ENCODE measurements at regions not wholly inside any gene's neighbourhood (a gene's known extent, or its start where the extent isn't known, plus 50 kb on each side); places are given as distances from the start of the nearest gene placed in this dataset.

DNA sequence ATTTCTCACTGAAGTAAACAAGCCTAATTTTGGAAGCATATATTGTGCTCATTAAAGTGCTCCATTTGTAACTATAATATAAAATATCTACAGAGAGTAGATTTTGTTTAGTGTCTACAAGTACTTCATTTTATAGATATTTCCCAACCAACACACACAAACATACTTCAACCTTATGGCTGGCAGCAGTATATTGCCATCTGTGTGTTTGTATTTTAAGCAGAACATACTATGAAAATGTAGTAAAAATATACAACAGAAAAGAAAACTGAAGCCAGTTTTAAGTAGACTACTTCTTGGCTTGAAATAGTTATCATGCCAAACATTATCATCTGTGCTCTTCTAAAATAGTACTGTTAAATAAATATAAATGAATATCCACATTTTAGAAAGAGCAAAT, 821.9 kb downstream of the DACH1 start:
- Histone ChIP-seq H3K9ac (ENCODE audit: low read depth, low read length, poor library complexity, severe bottlenecking) (no peak overlapping the region), H3K9me3 (ENCODE audit: insufficient read depth, low read depth, low read length) (no peaks in the 10 kb centered on the region), H3K9me2 (replicated peaks; ENCODE audit: low read depth, low read length) (no peaks in the 10 kb centered on the region), H3K4me2 (ENCODE audit: low read depth, low read length, poor library complexity, severe bottlenecking) (no peak overlapping the region), H2AFZ (ENCODE audit: low read length) (no peak overlapping the region), H3K4me1 (ENCODE audit: insufficient read depth, low read length, poor library complexity, severe bottlenecking) (no peaks in the 10 kb centered on the region), H3K79me2 (ENCODE audit: insufficient read depth, low read length) (no peaks in the 10 kb centered on the region), H3K36me3 (ENCODE audit: insufficient read depth, low read length) (no peaks in the 10 kb centered on the region), H4K20me1 (ENCODE audit: insufficient read depth, low read length, poor library complexity, severe bottlenecking) (no peaks in the 10 kb centered on the region), H3F3A (ENCODE audit: low read depth) (no peaks in the 10 kb centered on the region), H3K27me3 (ENCODE audit: insufficient read depth, low read length, poor library complexity, severe bottlenecking) (no peaks in the 10 kb centered on the region), H3K4me3 (ENCODE audit: low read length, poor library complexity, severe bottlenecking) (no peak overlapping the region)
- TF ChIP-seq EZH2phosphoT487 (IDR thresholded peaks at IDR 0.05; ENCODE audit: borderline replicate concordance): no peak
- TF ChIP-seq, protein P1, sequence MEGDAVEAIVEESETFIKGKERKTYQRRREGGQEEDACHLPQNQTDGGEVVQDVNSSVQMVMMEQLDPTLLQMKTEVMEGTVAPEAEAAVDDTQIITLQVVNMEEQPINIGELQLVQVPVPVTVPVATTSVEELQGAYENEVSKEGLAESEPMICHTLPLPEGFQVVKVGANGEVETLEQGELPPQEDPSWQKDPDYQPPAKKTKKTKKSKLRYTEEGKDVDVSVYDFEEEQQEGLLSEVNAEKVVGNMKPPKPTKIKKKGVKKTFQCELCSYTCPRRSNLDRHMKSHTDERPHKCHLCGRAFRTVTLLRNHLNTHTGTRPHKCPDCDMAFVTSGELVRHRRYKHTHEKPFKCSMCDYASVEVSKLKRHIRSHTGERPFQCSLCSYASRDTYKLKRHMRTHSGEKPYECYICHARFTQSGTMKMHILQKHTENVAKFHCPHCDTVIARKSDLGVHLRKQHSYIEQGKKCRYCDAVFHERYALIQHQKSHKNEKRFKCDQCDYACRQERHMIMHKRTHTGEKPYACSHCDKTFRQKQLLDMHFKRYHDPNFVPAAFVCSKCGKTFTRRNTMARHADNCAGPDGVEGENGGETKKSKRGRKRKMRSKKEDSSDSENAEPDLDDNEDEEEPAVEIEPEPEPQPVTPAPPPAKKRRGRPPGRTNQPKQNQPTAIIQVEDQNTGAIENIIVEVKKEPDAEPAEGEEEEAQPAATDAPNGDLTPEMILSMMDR (conservative IDR thresholded peaks at IDR 0.05; ENCODE audit: low read length): no peak

DNA sequence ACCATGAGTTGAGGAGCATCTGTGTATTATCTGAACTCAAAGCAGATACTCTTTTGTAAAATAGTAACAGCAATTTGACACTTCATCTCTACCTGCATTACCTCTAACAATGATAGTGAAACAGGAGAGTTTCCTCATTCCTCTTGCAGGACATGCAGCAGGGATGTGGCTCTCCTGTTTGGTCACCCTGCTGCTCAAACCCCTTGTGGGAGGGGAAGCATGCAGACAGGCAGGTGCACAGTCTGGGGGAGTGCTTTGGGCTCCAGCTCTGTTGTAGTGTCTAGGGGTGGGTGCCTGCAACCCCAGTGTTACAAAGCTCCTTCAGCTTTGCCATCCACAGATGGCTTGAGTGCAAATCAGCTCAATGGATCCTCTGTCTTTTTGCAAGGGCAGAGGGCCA, 827.6 kb downstream of the DACH1 start:
- no peaks in the 10 kb centered on the region for H3K9me3 ChIP-seq (ENCODE audit: insufficient read depth, low read depth, low read length)
- TF ChIP-seq EZH2phosphoT487 (IDR thresholded peaks at IDR 0.05; ENCODE audit: borderline replicate concordance): no peak
- TF ChIP-seq, protein P1 (conservative IDR thresholded peaks at IDR 0.05; ENCODE audit: low read length): no peak
- H3K27me3 ChIP-seq (ENCODE audit: insufficient read depth, low read length, poor library complexity, severe bottlenecking): no peaks in the 10 kb centered on the region
- no peak overlapping the region for H3K4me2 ChIP-seq (ENCODE audit: low read depth, low read length, poor library complexity, severe bottlenecking)
- H4K20me1 ChIP-seq (ENCODE audit: insufficient read depth, low read length, poor library complexity, severe bottlenecking): no peaks in the 10 kb centered on the region
- no peaks in the 10 kb centered on the region for H3K36me3 ChIP-seq (ENCODE audit: insufficient read depth, low read length)
- H3K9ac ChIP-seq (ENCODE audit: low read depth, low read length, poor library complexity, severe bottlenecking): no peak overlapping the region
- H3K4me1 ChIP-seq (ENCODE audit: insufficient read depth, low read length, poor library complexity, severe bottlenecking): no peaks in the 10 kb centered on the region
- no peaks in the 10 kb centered on the region for H3K79me2 ChIP-seq (ENCODE audit: insufficient read depth, low read length)
- H3F3A ChIP-seq (ENCODE audit: low read depth): no peaks in the 10 kb centered on the region
- H3K9me2 ChIP-seq (replicated peaks; ENCODE audit: low read depth, low read length): no peaks in the 10 kb centered on the region
- H3K4me3 ChIP-seq (ENCODE audit: low read length, poor library complexity, severe bottlenecking): no peak overlapping the region
- no peak overlapping the region for H2AFZ ChIP-seq (ENCODE audit: low read length)

DNA sequence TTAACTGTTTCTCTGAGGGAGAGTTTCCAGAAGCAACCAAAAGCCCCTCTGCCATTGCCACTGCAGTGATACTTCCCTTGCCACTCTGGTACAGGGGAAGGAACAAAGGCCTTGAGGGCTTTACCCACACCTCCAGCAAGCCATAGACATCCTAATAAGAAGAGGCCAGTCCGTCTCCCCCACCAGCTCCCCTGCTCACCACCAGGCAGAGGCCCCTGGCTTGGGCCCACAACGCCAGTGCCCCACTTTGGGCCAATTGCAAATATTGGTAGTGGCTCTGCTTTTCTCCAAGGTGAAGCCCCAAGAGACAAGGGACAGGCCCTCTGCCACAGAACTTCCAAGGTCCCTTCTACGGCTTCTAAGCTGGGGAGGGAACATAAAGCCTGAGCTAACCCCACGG, 833.0 kb downstream of the DACH1 start:
- H3K9ac ChIP-seq (ENCODE audit: low read depth, low read length, poor library complexity, severe bottlenecking): no peak overlapping the region
- no peaks in the 10 kb centered on the region for H3K27me3 ChIP-seq (ENCODE audit: insufficient read depth, low read length, poor library complexity, severe bottlenecking)

More for the DNA sequence above, 833.0 kb downstream of the DACH1 start:
- Histone ChIP-seq H2AFZ (ENCODE audit: low read length) (no peak overlapping the region), H3K4me2 (ENCODE audit: low read depth, low read length, poor library complexity, severe bottlenecking) (no peak overlapping the region), H3K9me2 (replicated peaks; ENCODE audit: low read depth, low read length) (no peaks in the 10 kb centered on the region), H3K4me1 (ENCODE audit: insufficient read depth, low read length, poor library complexity, severe bottlenecking) (no peaks in the 10 kb centered on the region), H4K20me1 (ENCODE audit: insufficient read depth, low read length, poor library complexity, severe bottlenecking) (no peaks in the 10 kb centered on the region), H3K36me3 (ENCODE audit: insufficient read depth, low read length) (no peaks in the 10 kb centered on the region), H3K79me2 (ENCODE audit: insufficient read depth, low read length) (no peaks in the 10 kb centered on the region), H3K9me3 (ENCODE audit: insufficient read depth, low read depth, low read length) (no peaks in the 10 kb centered on the region), H3F3A (ENCODE audit: low read depth) (no peaks in the 10 kb centered on the region), H3K4me3 (ENCODE audit: low read length, poor library complexity, severe bottlenecking) (no peak overlapping the region)
- no peak for TF ChIP-seq EZH2phosphoT487 (IDR thresholded peaks at IDR 0.05; ENCODE audit: borderline replicate concordance)
- TF ChIP-seq, protein P1 (conservative IDR thresholded peaks at IDR 0.05; ENCODE audit: low read length): no peak

Measured in Loucy (cell line).